NT2/D1 (cell line): ENCODE measurements at regions not wholly inside any gene's neighbourhood (a gene's known extent, or its start where the extent isn't known, plus 50 kb on each side); places are given as distances from the start of the nearest gene placed in this dataset.

Experiments
- DNase-seq: peaks from one replicate; pipeline ENCODE4 v3.0.0-alpha.2; 2011; ENCODE audit warnings: low read depth, low spot score
- H3K27me3 ChIP-seq: 2 replicates; pipeline ENCODE4 v1.6.0; 2011; ENCODE audit warnings: mild to moderate bottlenecking; ENCODE audit not compliant: insufficient read length, insufficient read depth
- H3K36me3 ChIP-seq: 2 replicates; pipeline ENCODE4 v1.6.1; 2011; ENCODE audit warnings: mild to moderate bottlenecking, low read length, mixed read lengths; ENCODE audit not compliant: insufficient read depth, insufficient read length
- H3K4me1 ChIP-seq: 2 replicates; pipeline ENCODE4 v1.5.1; 2011; ENCODE audit not compliant: insufficient read depth, insufficient read length
- H3K4me3 ChIP-seq: 2 replicates; pipeline ENCODE4 v1.5.1; 2011; ENCODE audit warnings: low read depth; ENCODE audit not compliant: insufficient read length
- H3K9ac ChIP-seq: 2 replicates; pipeline ENCODE4 v1.6.0; 2011; ENCODE audit warnings: low read depth; ENCODE audit not compliant: insufficient read length
- H3K9me3 ChIP-seq: 2 replicates; pipeline ENCODE4 v1.5.1; 2011; ENCODE audit warnings: mild to moderate bottlenecking, low read length; ENCODE audit not compliant: insufficient read depth
- SUZ12 ChIP-seq: IDR thresholded peaks from 2 replicates; pipeline ENCODE4 v1.6.1; 2011; ENCODE audit not compliant: insufficient read length, insufficient read depth; ENCODE audit errors: extremely low read depth
- YY1 ChIP-seq: IDR thresholded peaks from 2 replicates; pipeline ENCODE4 v1.6.1; 2011; ENCODE audit not compliant: insufficient read length, insufficient read depth
- ZNF274 ChIP-seq: IDR thresholded peaks from 2 replicates; pipeline ENCODE4 v1.6.1; 2011; ENCODE audit warnings: mild to moderate bottlenecking, low read depth, low read length

- H3K27me3 ChIP-seq, result no peaks in the 10 kb centered on the region
- H3K4me1 ChIP-seq, result no peaks in the 10 kb centered on the region
- H3K9me3 ChIP-seq, result no peaks in the 10 kb centered on the region
- no peak overlapping the region for H3K4me3 ChIP-seq
- no peak for DNase-seq
- no peak for TF ChIP-seq SUZ12
- no peak for TF ChIP-seq YY1
- TF ChIP-seq ZNF274, result no peak
- no peak overlapping the region for H3K9ac ChIP-seq
- H3K36me3 ChIP-seq, result no peaks in the 10 kb centered on the region
Observed at GRCh38 chr1:114218361-114219171, 64.9 kb upstream of the SYT6 start.

- no peak overlapping the region for H3K4me3 ChIP-seq
- no peaks in the 10 kb centered on the region for H3K4me1 ChIP-seq
- H3K36me3 ChIP-seq, result no peaks in the 10 kb centered on the region
- no peak for DNase-seq
- no peak overlapping the region for H3K9ac ChIP-seq
- no peaks in the 10 kb centered on the region for H3K27me3 ChIP-seq
- TF ChIP-seq SUZ12 (no peak), ZNF274 (no peak), YY1 (no peak)
- no peaks in the 10 kb centered on the region for H3K9me3 ChIP-seq
Observed at GRCh38 chr1:114216431-114217173, 62.9 kb upstream of the SYT6 start.

GRCh38 chr1:114215436-114215835 is 61.8 kb upstream of the SYT6 start:
- Histone ChIP-seq H3K27me3 (no peaks in the 10 kb centered on the region), H3K4me3 (no peak overlapping the region), H3K9me3 (no peaks in the 10 kb centered on the region), H3K4me1 (no peaks in the 10 kb centered on the region), H3K36me3 (no peaks in the 10 kb centered on the region), H3K9ac (no peak overlapping the region)
- TF ChIP-seq YY1 (no peak), SUZ12 (no peak), ZNF274 (no peak)
- no peak for DNase-seq

DNA sequence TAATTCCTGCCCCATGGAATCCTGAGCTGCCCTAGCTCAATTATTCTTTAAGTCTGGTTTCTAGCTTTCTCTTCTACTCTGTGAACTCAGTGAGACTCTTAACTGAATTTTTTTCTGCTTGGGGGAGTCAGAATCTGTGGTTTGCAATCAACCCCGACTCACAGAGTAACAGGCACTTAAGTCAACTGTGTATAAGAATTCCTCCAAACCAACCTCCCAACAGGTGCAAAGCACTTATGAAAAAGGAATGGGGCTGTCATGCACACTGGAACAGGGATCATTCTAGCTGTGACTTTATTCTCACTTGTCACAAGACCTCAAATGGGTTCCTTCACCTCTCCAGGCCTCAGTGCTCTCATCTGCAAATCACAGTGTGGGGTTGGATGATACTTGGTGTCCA is 60.3 kb upstream of the SYT6 start:
- Histone ChIP-seq H3K9me3 (no peaks in the 10 kb centered on the region), H3K36me3 (no peaks in the 10 kb centered on the region), H3K4me3 (no peak overlapping the region), H3K9ac (no peak overlapping the region), H3K27me3 (peaks cover 6% of the 10 kb centered on the region), H3K4me1 (no peaks in the 10 kb centered on the region)
- no peak for TF ChIP-seq YY1
- no peak for TF ChIP-seq ZNF274
- TF ChIP-seq SUZ12, result no peak
- no peak for DNase-seq

GRCh38 chr1:114209971-114210370 is 56.3 kb upstream of the SYT6 start:
- Histone ChIP-seq H3K36me3 (no peaks in the 10 kb centered on the region), H3K27me3 (peaks cover 9% of the 10 kb centered on the region), H3K9ac (no peak overlapping the region), H3K4me1 (no peaks in the 10 kb centered on the region), H3K4me3 (no peak overlapping the region), H3K9me3 (no peaks in the 10 kb centered on the region)
- no peak for TF ChIP-seq YY1
- TF ChIP-seq ZNF274, result no peak
- TF ChIP-seq SUZ12, result no peak
- DNase-seq, result no peak

DNA sequence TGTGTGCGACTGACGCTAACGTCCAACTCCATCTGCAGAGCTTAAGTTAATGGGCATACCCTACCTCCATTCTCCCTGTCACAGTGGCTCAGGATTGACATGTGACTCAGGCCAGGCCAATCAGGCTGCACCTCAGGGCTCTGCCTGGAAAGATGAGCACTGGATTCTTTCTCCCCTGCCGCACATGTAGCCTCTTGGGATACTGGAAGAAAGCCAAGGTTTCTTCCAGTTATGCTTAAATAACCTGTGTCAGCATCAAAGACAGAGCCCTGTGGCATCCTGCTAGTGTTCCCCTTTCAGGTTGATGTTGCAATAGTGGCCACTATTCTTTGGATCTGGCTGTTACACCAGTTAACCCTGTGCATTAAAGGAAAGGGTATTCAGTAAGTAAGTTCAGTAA is 55.0 kb upstream of the SYT6 start:
- TF ChIP-seq YY1 (no peak), ZNF274 (no peak), SUZ12 (no peak)
- no peaks in the 10 kb centered on the region for H3K36me3 ChIP-seq
- no peaks in the 10 kb centered on the region for H3K4me1 ChIP-seq
- no peak overlapping the region for H3K4me3 ChIP-seq
- no peak for DNase-seq
- no peak overlapping the region for H3K9ac ChIP-seq
- no peaks in the 10 kb centered on the region for H3K9me3 ChIP-seq
- H3K27me3 ChIP-seq, result peaks cover 9% of the 10 kb centered on the region

- Histone ChIP-seq H3K9me3 (no peaks in the 10 kb centered on the region), H3K27me3 (peaks cover 9% of the 10 kb centered on the region), H3K9ac (no peak overlapping the region), H3K4me3 (no peak overlapping the region), H3K4me1 (no peaks in the 10 kb centered on the region), H3K36me3 (no peaks in the 10 kb centered on the region)
- no peak for DNase-seq
- TF ChIP-seq ZNF274 (no peak), YY1 (no peak), SUZ12 (no peak)
Observed at GRCh38 chr1:114208106-114208505, 54.4 kb upstream of the SYT6 start.
